NT2/D1 (cell line): ENCODE measurements at regions not wholly inside any gene's neighbourhood (a gene's known extent, or its start where the extent isn't known, plus 50 kb on each side); places are given as distances from the start of the nearest gene placed in this dataset.

ENCODE experiments used
- SUZ12 ChIP-seq: IDR thresholded peaks from 2 replicates; pipeline ENCODE4 v1.6.1; 2011; ENCODE audit not compliant: insufficient read length, insufficient read depth; ENCODE audit errors: extremely low read depth
- YY1 ChIP-seq: IDR thresholded peaks from 2 replicates; pipeline ENCODE4 v1.6.1; 2011; ENCODE audit not compliant: insufficient read length, insufficient read depth

- TF ChIP-seq YY1 = no peak
- no peak for TF ChIP-seq SUZ12
These were observed 197.4 kb upstream of the CAMK1G start for GRCh38 chr1:209386156-209386555.
